ENCODE measurements at regions not wholly inside any gene's neighbourhood (a gene's known extent, or its start where the extent isn't known, plus 50 kb on each side); places are given as distances from the start of the nearest gene placed in this dataset.

GRCh38 chr6:51429017-51429712, 610.5 kb downstream of the TFAP2B start:
- Histone ChIP-seq H3K36me3 (no peaks in the 10 kb centered on the region), H3K4me3 (no peak overlapping the region), H3K4me1 (no peaks in the 10 kb centered on the region), H3K27ac (no peak overlapping the region), H3K9me3 (no peaks in the 10 kb centered on the region), H3K27me3 (no peaks in the 10 kb centered on the region)
- TF ChIP-seq, protein P1, sequence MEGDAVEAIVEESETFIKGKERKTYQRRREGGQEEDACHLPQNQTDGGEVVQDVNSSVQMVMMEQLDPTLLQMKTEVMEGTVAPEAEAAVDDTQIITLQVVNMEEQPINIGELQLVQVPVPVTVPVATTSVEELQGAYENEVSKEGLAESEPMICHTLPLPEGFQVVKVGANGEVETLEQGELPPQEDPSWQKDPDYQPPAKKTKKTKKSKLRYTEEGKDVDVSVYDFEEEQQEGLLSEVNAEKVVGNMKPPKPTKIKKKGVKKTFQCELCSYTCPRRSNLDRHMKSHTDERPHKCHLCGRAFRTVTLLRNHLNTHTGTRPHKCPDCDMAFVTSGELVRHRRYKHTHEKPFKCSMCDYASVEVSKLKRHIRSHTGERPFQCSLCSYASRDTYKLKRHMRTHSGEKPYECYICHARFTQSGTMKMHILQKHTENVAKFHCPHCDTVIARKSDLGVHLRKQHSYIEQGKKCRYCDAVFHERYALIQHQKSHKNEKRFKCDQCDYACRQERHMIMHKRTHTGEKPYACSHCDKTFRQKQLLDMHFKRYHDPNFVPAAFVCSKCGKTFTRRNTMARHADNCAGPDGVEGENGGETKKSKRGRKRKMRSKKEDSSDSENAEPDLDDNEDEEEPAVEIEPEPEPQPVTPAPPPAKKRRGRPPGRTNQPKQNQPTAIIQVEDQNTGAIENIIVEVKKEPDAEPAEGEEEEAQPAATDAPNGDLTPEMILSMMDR (IDR thresholded peaks at IDR 0.05), result no peak
- no peak for TF ChIP-seq POLR2A (IDR thresholded peaks at IDR 0.05)
- TF ChIP-seq POLR2AphosphoS5 (IDR thresholded peaks at IDR 0.05; ENCODE audit: insufficient read depth in 1 of 2, low read depth in 1 of 2), result no peak
- no peak for DNase-seq (ENCODE audit: extremely low spot score in 2 of 2)
- intact Hi-C loops (cut with DNase I), result no loop called here

DNA sequence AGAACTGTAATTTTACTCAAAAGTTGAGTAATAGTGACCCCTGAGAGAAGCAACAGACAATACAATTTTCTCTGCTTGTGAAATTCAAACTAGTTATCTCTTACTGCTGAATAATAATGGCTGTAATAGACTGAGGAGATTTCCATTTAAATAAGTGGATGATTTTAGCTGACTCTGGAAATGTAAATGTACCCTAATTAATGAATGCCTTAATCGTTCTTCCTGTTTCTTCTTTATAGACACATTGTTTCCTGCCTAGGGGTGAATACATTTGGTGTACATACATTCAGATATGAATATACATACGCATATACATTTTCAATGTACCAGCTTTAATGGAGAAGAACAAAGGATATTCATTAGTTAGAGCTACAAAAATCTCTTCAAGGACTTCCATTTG, 611.9 kb downstream of the TFAP2B start:
- Histone ChIP-seq H3K4me3 (no peak overlapping the region), H3K27me3 (no peaks in the 10 kb centered on the region), H3K36me3 (no peaks in the 10 kb centered on the region), H3K27ac (no peak overlapping the region), H3K4me1 (no peaks in the 10 kb centered on the region), H3K9me3 (no peaks in the 10 kb centered on the region)
- DNase-seq (ENCODE audit: extremely low spot score in 2 of 2), result no peak
- intact Hi-C loops (cut with DNase I), result no loop called here
- TF ChIP-seq, protein P1 (IDR thresholded peaks at IDR 0.05), result no peak
- TF ChIP-seq POLR2A (IDR thresholded peaks at IDR 0.05) (no peak), POLR2AphosphoS5 (IDR thresholded peaks at IDR 0.05; ENCODE audit: insufficient read depth in 1 of 2, low read depth in 1 of 2) (no peak)

DNA sequence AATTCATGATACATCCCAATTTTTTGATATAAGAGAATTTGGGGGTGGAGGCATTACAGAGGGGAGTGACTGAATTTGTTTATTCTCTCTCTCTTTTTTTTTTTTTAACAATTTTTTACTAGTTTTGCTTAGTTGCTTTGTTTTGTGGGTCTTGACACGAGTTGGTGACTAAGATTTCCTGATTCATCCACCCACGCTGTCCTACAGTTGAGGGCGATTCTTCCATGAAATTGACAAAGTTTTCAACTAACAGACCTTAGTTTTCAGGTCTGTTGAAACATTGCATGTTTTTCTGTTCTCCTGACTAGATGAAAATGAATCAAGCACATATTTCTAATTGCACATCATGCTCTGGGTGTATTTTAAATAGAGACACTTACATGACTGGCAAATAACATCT, 613.8 kb downstream of the TFAP2B start:
- Histone ChIP-seq H3K27ac (no peak overlapping the region), H3K9me3 (no peaks in the 10 kb centered on the region), H3K4me1 (no peaks in the 10 kb centered on the region), H3K4me3 (no peak overlapping the region), H3K36me3 (no peaks in the 10 kb centered on the region), H3K27me3 (no peaks in the 10 kb centered on the region)
- DNase-seq (ENCODE audit: extremely low spot score in 2 of 2), result no peak
- intact Hi-C loops (cut with DNase I), result no loop called here
- TF ChIP-seq, protein P1 (IDR thresholded peaks at IDR 0.05), result no peak
- no peak for TF ChIP-seq POLR2A (IDR thresholded peaks at IDR 0.05)
- TF ChIP-seq POLR2AphosphoS5 (IDR thresholded peaks at IDR 0.05; ENCODE audit: insufficient read depth in 1 of 2, low read depth in 1 of 2), result no peak

DNA sequence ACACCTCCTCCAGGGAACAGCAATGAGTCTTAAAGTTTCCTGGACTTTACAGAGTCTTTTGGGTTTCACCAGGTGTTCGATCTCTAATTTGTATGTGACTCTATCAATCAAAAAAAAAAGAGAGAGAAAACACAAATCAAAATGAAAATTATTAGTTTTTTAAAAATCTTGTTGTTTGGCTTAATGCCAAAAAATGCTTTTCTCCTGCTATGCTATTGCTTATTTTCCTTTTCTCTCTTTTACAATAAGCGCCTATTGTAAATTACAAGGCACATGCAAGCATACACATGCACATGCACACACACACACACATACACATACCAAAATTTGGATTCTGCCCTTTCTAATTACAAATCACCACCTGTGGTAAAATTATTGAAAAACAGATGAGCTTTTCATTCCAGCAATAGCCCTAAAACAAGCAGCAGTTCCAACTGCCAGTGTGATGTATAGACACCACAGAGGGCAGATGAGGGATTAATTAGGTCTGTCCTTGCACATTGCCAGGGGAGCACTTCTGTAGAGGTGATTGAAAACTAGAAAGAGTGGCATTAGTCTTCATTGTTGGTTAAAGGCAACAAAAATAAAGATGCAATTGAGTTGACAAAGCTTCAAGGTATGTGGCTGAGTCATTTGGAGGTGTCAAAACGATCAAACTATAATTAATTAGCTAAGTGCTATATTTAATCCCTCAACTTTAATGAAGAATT, 631.7 kb downstream of the TFAP2B start:
- intact Hi-C loops (cut with DNase I), result no loop called here
- TF ChIP-seq POLR2A (IDR thresholded peaks at IDR 0.05), result no peak
- TF ChIP-seq POLR2AphosphoS5 (IDR thresholded peaks at IDR 0.05; ENCODE audit: insufficient read depth in 1 of 2, low read depth in 1 of 2), result no peak
- TF ChIP-seq, protein P1 (IDR thresholded peaks at IDR 0.05), result no peak
- H3K4me1 ChIP-seq, result no peaks in the 10 kb centered on the region
- H3K27me3 ChIP-seq, result no peaks in the 10 kb centered on the region
- DNase-seq (ENCODE audit: extremely low spot score in 2 of 2), result no peak
- H3K36me3 ChIP-seq, result no peaks in the 10 kb centered on the region
- no peak overlapping the region for H3K4me3 ChIP-seq
- no peak overlapping the region for H3K27ac ChIP-seq
- H3K9me3 ChIP-seq, result no peaks in the 10 kb centered on the region

- Histone ChIP-seq H3K4me1 (no peaks in the 10 kb centered on the region), H3K4me3 (no peak overlapping the region), H3K36me3 (no peaks in the 10 kb centered on the region), H3K27ac (no peak overlapping the region), H3K27me3 (no peaks in the 10 kb centered on the region), H3K9me3 (no peaks in the 10 kb centered on the region)
- TF ChIP-seq POLR2AphosphoS5 (IDR thresholded peaks at IDR 0.05; ENCODE audit: insufficient read depth in 1 of 2, low read depth in 1 of 2) (no peak), POLR2A (IDR thresholded peaks at IDR 0.05) (no peak)
- TF ChIP-seq, protein P1 (IDR thresholded peaks at IDR 0.05), result no peak
- DNase-seq (ENCODE audit: extremely low spot score in 2 of 2), result no peak
- intact Hi-C loops (cut with DNase I), result no loop called here
These were observed 632.3 kb downstream of the TFAP2B start for GRCh38 chr6:51450958-51451357.

All from vagina (tissue), 2 donors.